ENCODE measurements at regions not wholly inside any gene's neighbourhood (a gene's known extent, or its start where the extent isn't known, plus 50 kb on each side); places are given as distances from the start of the nearest gene placed in this dataset.

DNA sequence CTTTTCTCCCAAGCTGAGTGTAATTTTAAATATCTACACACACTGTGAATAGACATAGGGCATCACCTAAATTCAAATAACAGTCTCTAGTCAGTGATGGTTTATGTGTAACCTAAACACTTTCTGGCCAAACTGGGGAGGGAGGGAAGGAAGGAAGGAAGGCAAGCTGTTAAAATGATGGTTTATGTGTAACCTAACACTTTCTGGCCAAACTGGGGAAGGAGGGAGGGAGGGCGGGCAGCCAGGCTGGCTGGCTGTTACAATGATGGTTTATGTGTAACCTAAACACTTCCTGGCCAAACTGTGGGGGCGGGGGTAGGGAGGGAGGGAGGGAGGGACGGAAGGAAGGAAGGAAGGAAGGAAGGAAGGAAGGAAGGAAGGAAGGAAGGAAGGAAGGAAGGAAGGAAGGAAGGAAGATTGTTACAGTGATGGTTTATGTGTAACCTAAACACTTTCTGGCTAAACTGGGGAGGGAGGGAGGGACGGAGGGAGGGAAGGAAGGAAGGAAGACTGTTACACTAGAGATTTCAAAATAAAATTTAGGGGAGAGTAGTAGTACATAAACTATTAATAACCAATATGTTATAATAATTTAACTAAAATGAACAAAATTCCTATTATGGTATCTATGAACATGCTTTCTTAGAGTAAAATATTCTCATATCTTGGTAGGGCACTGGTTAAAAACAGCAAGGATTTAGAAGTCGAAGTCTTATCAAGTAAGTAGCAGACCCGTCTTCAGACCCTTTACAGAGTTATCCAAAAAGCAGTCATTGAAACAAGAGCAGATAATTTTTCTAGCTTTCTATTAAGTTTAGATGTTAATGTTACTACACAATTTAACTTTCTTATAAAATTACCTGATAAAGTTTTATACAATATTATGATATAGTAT is 148.1 kb downstream of the LMLN start:
- Mint-ChIP-seq H3K9me3 (peaks cover 6 to 12% (median 9%) of the 10 kb centered on the region in 7 donors), H3K36me3 (peaks cover 0 to 3% of the 10 kb centered on the region in 2 donors), H3K4me3 (no peak overlapping the region), H3K4me1 (peaks cover 15% of the 10 kb centered on the region), H3K27me3 (ENCODE audit: low read depth in 3 of 3) (peaks cover 25 to 56% (median 37%) of the 10 kb centered on the region in 3 donors), H3K27ac (no peak overlapping the region)
- WGBS (ENCODE audit: insufficient coverage): no CpG with 5 or more reads among the region's 6 CpGs
- DNase-seq: no peak
- Histone ChIP-seq H3K4me3 (replicated peaks in 1 of 3; ENCODE audit: low read depth in 2 of 3, low read length in 3 of 3) (no peak overlapping the region), H3K4me2 (replicated peaks; ENCODE audit: extremely low read depth, low read length, poor library complexity, severe bottlenecking) (no peak overlapping the region), H3K36me3 (replicated peaks in 1 of 2; ENCODE audit: control insufficient read depth in 1 of 2, insufficient read depth in 2 of 2, low read length in 2 of 2) (no peaks in the 10 kb centered on the region), H4K20me1 (ENCODE audit: insufficient read depth, low read length) (no peaks in the 10 kb centered on the region), H3K27ac (ENCODE audit: low read depth in 1 of 2, low read length in 2 of 2) (no peak overlapping the region), H2AFZ (ENCODE audit: insufficient read depth, low read depth, low read length, poor library complexity, severe bottlenecking) (no peak overlapping the region), H3K9ac (ENCODE audit: insufficient read depth, low read length, poor library complexity, severe bottlenecking) (no peak overlapping the region), H3K4me1 (ENCODE audit: control insufficient read depth in 1 of 2, insufficient read depth in 2 of 2, low read length in 2 of 2) (peaks cover 2 to 3% of the 10 kb centered on the region in 2 donors), H3K27me3 (ENCODE audit: control insufficient read depth in 2 of 2, insufficient read depth in 2 of 2, low read length in 2 of 2) (peaks cover 20 to 29% of the 10 kb centered on the region in 2 donors), H3K9me3 (replicated peaks in 1 of 2; ENCODE audit: control insufficient read depth in 1 of 2, insufficient read depth in 1 of 2, low read length in 2 of 2) (peaks cover 3 to 12% of the 10 kb centered on the region in 2 donors), H3K79me2 (ENCODE audit: insufficient read depth, low read length) (no peaks in the 10 kb centered on the region)
- TF ChIP-seq, protein P1, sequence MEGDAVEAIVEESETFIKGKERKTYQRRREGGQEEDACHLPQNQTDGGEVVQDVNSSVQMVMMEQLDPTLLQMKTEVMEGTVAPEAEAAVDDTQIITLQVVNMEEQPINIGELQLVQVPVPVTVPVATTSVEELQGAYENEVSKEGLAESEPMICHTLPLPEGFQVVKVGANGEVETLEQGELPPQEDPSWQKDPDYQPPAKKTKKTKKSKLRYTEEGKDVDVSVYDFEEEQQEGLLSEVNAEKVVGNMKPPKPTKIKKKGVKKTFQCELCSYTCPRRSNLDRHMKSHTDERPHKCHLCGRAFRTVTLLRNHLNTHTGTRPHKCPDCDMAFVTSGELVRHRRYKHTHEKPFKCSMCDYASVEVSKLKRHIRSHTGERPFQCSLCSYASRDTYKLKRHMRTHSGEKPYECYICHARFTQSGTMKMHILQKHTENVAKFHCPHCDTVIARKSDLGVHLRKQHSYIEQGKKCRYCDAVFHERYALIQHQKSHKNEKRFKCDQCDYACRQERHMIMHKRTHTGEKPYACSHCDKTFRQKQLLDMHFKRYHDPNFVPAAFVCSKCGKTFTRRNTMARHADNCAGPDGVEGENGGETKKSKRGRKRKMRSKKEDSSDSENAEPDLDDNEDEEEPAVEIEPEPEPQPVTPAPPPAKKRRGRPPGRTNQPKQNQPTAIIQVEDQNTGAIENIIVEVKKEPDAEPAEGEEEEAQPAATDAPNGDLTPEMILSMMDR (IDR thresholded peaks at IDR 0.05): no peak
- intact Hi-C loops (cut with micrococcal nuclease): no loop called here

DNA sequence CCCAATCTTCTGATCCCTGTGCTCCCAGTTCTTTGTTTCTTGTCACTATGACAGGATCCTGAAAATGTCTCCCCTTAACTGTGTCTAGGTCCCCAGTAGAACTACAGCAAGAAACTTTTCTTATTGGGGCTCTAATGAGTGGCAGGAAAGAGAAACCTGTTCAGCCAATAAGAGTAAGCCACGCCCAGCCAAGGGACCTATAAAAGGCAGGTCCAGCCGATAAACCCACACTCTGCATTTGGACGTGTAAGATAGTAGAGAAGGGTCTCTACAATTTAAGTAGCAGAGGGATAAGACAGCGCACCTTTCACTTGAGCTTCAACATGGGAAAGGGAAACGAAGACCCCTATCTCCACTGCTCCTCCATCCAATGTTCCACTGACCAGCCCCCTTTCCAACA is 149.9 kb downstream of the LMLN start:
- intact Hi-C loops (cut with micrococcal nuclease): no loop called here
- Histone ChIP-seq H3K4me3 (replicated peaks in 1 of 3; ENCODE audit: low read depth in 2 of 3, low read length in 3 of 3) (no peak overlapping the region), H3K27me3 (ENCODE audit: control insufficient read depth in 2 of 2, insufficient read depth in 2 of 2, low read length in 2 of 2) (peaks cover 34 to 46% of the 10 kb centered on the region in 2 donors), H2AFZ (ENCODE audit: insufficient read depth, low read depth, low read length, poor library complexity, severe bottlenecking) (no peak overlapping the region), H3K79me2 (ENCODE audit: insufficient read depth, low read length) (no peaks in the 10 kb centered on the region), H3K4me2 (replicated peaks; ENCODE audit: extremely low read depth, low read length, poor library complexity, severe bottlenecking) (no peak overlapping the region), H3K4me1 (ENCODE audit: control insufficient read depth in 1 of 2, insufficient read depth in 2 of 2, low read length in 2 of 2) (peaks cover 17 to 19% of the 10 kb centered on the region in 2 donors), H3K9me3 (replicated peaks in 1 of 2; ENCODE audit: control insufficient read depth in 1 of 2, insufficient read depth in 1 of 2, low read length in 2 of 2) (peaks cover 7 to 9% of the 10 kb centered on the region in 2 donors), H3K36me3 (replicated peaks in 1 of 2; ENCODE audit: control insufficient read depth in 1 of 2, insufficient read depth in 2 of 2, low read length in 2 of 2) (no peaks in the 10 kb centered on the region), H3K9ac (ENCODE audit: insufficient read depth, low read length, poor library complexity, severe bottlenecking) (no peak overlapping the region), H4K20me1 (ENCODE audit: insufficient read depth, low read length) (no peaks in the 10 kb centered on the region), H3K27ac (ENCODE audit: low read depth in 1 of 2, low read length in 2 of 2) (no peak overlapping the region)
- Mint-ChIP-seq H3K27ac (no peak overlapping the region), H3K9me3 (peaks cover 7 to 19% (median 10%) of the 10 kb centered on the region in 7 donors), H3K27me3 (ENCODE audit: low read depth in 3 of 3) (peaks cover 39 to 74% (median 52%) of the 10 kb centered on the region in 3 donors), H3K4me1 (peaks cover 31% of the 10 kb centered on the region), H3K36me3 (peaks cover 4 to 11% of the 10 kb centered on the region in 2 donors), H3K4me3 (no peak overlapping the region)
- no peak for DNase-seq
- WGBS (ENCODE audit: insufficient coverage): 100% methylated on average over 2 of the region's 5 CpGs
- TF ChIP-seq, protein P1 (IDR thresholded peaks at IDR 0.05): no peak

Data from CD14-positive monocyte (primary cell).